ENCODE measurements at regions not wholly inside any gene's neighbourhood (a gene's known extent, or its start where the extent isn't known, plus 50 kb on each side); places are given as distances from the start of the nearest gene placed in this dataset.

- H3K9me3 ChIP-seq = peaks cover 0 to 5% (median 0%) of the 10 kb centered on the region in 4 donors
- ATAC-seq = no peak
- intact Hi-C loops (cut with DNase I) = no loop called here
- H3K4me1 ChIP-seq = no peaks in the 10 kb centered on the region
- H3K27ac ChIP-seq = no peak overlapping the region
- no peak overlapping the region for H3K4me3 ChIP-seq
- TF ChIP-seq POLR2A (IDR thresholded peaks at IDR 0.05) = no peak
- TF ChIP-seq, protein P1, sequence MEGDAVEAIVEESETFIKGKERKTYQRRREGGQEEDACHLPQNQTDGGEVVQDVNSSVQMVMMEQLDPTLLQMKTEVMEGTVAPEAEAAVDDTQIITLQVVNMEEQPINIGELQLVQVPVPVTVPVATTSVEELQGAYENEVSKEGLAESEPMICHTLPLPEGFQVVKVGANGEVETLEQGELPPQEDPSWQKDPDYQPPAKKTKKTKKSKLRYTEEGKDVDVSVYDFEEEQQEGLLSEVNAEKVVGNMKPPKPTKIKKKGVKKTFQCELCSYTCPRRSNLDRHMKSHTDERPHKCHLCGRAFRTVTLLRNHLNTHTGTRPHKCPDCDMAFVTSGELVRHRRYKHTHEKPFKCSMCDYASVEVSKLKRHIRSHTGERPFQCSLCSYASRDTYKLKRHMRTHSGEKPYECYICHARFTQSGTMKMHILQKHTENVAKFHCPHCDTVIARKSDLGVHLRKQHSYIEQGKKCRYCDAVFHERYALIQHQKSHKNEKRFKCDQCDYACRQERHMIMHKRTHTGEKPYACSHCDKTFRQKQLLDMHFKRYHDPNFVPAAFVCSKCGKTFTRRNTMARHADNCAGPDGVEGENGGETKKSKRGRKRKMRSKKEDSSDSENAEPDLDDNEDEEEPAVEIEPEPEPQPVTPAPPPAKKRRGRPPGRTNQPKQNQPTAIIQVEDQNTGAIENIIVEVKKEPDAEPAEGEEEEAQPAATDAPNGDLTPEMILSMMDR (IDR thresholded peaks at IDR 0.05) = no peak
- H3K27me3 ChIP-seq = no peaks in the 10 kb centered on the region
- no peaks in the 10 kb centered on the region for H3K36me3 ChIP-seq
- DNase-seq = no peak
- 80% methylated on average over 2 of the region's 8 CpGs for WGBS (ENCODE audit: insufficient coverage, low coverage, low lambda C conversion rate, missing lambda C conversion rate)
Measured at GRCh38 chr4:123580981-123581664, 184.5 kb downstream of the SPRY1 start.

- H3K27me3 ChIP-seq = no peaks in the 10 kb centered on the region
- TF ChIP-seq, protein P1 (IDR thresholded peaks at IDR 0.05) = no peak
- TF ChIP-seq POLR2A (IDR thresholded peaks at IDR 0.05) = no peak
Measured at GRCh38 chr4:123581802-123582201, 185.2 kb downstream of the SPRY1 start.

GRCh38 chr4:123583043-123583442, 186.4 kb downstream of the SPRY1 start:
- no peaks in the 10 kb centered on the region for H3K36me3 ChIP-seq
- H3K27me3 ChIP-seq = no peaks in the 10 kb centered on the region
- no peak overlapping the region for H3K4me3 ChIP-seq
- WGBS (ENCODE audit: insufficient coverage, low coverage, low lambda C conversion rate, missing lambda C conversion rate) = 88% methylated on average over 2 of the region's 2 CpGs
- DNase-seq (no peak), ATAC-seq (no peak)
- intact Hi-C loops (cut with DNase I) = no loop called here
- no peak overlapping the region for H3K27ac ChIP-seq
- no peaks in the 10 kb centered on the region for H3K4me1 ChIP-seq
- peaks cover 0 to 5% (median 0%) of the 10 kb centered on the region in 4 donors for H3K9me3 ChIP-seq
- no peak for TF ChIP-seq POLR2A (IDR thresholded peaks at IDR 0.05)
- TF ChIP-seq, protein P1 (IDR thresholded peaks at IDR 0.05) = no peak

More at GRCh38 chr4:123581802-123582201, 185.2 kb downstream of the SPRY1 start:
- DNase-seq (no peak), ATAC-seq (no peak)
- peaks cover 0 to 5% (median 0%) of the 10 kb centered on the region in 4 donors for H3K9me3 ChIP-seq
- H3K4me3 ChIP-seq = no peak overlapping the region
- intact Hi-C loops (cut with DNase I) = no loop called here
- WGBS (ENCODE audit: insufficient coverage, low coverage, low lambda C conversion rate, missing lambda C conversion rate) = 90% methylated on average over 3 of the region's 3 CpGs
- no peaks in the 10 kb centered on the region for H3K4me1 ChIP-seq
- no peak overlapping the region for H3K27ac ChIP-seq
- H3K36me3 ChIP-seq = no peaks in the 10 kb centered on the region

DNA sequence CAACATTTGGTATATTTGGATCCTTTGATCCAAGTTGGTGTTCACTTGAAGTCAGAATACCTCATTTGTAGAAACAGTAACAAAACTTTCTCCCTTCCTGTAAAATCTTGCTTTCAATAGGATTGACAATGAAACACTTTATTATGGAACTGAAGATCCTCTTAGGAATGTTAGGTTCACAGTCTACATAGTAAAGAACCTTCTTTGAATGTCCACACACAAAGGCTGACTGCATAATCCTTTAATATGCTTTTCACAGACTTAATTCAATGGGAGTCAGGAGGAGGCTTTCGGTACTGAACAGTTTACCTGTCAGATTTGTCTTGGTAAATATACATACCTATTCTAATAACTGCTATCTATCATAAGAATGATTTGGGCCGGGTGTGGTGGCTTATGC, 188.5 kb downstream of the SPRY1 start:
- WGBS (ENCODE audit: insufficient coverage, low coverage, low lambda C conversion rate, missing lambda C conversion rate) = 80% methylated on average over 1 of the region's 2 CpGs

More for the DNA sequence above, 188.5 kb downstream of the SPRY1 start:
- no peak for TF ChIP-seq POLR2A (IDR thresholded peaks at IDR 0.05)
- TF ChIP-seq, protein P1 (IDR thresholded peaks at IDR 0.05) = no peak
- no peaks in the 10 kb centered on the region for H3K4me1 ChIP-seq
- intact Hi-C loops (cut with DNase I) = no loop called here
- H3K27ac ChIP-seq = no peak overlapping the region
- H3K4me3 ChIP-seq = no peak overlapping the region
- H3K9me3 ChIP-seq = peaks cover 0 to 5% (median 0%) of the 10 kb centered on the region in 4 donors
- DNase-seq (no peak), ATAC-seq (no peak)
- H3K36me3 ChIP-seq = no peaks in the 10 kb centered on the region
- H3K27me3 ChIP-seq = no peaks in the 10 kb centered on the region
